Astrocyte of the cerebellum (primary cell): ENCODE measurements at regions not wholly inside any gene's neighbourhood (a gene's known extent, or its start where the extent isn't known, plus 50 kb on each side); places are given as distances from the start of the nearest gene placed in this dataset.

Source experiments
- DNase-seq: peaks from one replicate; pipeline ENCODE4 v3.0.0-alpha.2; 2011; ENCODE audit warnings: low read depth
- H3K4me3 ChIP-seq: 2 replicates; pipeline ENCODE4 v1.5.1; 2011; ENCODE audit warnings: mild to moderate bottlenecking, low read depth, low read length, moderate library complexity
- in situ Hi-C: cut with HindIII; loops from 2 replicates; pipeline ENCODE4 v1.10.0; 2017; ENCODE audit warnings: low sequenced_read_pairs
- TF ChIP-seq, protein P1 (sequence below): IDR thresholded peaks from 2 replicates; pipeline ENCODE4 v1.5.1; 2012; ENCODE audit warnings: low read length, low read depth, moderate library complexity, mild to moderate bottlenecking; ENCODE audit errors: missing control alignments

DNA sequence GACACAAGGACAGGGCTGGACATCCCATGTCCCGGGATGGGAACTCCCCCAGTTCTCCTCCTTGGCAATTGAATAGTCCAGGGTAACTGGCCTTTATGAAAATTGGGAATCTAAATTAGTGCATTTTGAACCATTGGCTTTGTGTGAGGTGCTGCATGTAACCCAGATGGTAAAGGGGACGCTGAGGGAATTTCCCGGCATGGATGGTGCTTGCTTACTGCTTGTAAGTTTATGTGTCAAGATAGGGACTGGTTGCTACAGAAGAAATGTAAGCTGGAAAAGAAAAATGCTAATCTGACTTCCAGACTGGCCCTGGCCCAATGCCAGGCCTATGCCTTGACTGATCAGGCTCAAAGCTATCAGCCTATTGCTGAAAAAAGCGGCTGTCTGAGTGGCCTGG, 1096.7 kb upstream of the DDX18 start:
- no peak for DNase-seq
- TF ChIP-seq, protein P1, sequence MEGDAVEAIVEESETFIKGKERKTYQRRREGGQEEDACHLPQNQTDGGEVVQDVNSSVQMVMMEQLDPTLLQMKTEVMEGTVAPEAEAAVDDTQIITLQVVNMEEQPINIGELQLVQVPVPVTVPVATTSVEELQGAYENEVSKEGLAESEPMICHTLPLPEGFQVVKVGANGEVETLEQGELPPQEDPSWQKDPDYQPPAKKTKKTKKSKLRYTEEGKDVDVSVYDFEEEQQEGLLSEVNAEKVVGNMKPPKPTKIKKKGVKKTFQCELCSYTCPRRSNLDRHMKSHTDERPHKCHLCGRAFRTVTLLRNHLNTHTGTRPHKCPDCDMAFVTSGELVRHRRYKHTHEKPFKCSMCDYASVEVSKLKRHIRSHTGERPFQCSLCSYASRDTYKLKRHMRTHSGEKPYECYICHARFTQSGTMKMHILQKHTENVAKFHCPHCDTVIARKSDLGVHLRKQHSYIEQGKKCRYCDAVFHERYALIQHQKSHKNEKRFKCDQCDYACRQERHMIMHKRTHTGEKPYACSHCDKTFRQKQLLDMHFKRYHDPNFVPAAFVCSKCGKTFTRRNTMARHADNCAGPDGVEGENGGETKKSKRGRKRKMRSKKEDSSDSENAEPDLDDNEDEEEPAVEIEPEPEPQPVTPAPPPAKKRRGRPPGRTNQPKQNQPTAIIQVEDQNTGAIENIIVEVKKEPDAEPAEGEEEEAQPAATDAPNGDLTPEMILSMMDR = no peak
- H3K4me3 ChIP-seq = no peak overlapping the region
- in situ Hi-C loops = no loop called here

DNA sequence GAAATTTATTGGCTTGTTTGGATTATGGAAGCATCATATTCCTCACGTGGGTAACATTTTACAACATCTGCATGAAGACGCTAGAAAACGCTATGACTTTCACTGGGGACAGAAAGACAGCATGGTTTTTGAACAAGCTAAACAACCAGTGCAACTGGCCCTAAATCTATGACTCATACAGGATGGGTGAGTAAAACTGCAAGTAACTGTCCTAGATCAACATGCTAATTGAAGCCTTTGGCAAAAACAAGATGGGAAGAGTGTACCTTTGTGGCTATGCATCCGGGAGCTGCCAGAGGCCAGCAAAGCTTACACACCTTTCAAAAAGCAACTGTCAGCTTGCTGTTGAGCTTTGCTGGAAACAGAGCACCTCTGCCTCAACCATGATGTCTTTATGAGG, 1096.0 kb upstream of the DDX18 start:
- in situ Hi-C loops = no loop called here
- TF ChIP-seq, protein P1 = no peak

DNA sequence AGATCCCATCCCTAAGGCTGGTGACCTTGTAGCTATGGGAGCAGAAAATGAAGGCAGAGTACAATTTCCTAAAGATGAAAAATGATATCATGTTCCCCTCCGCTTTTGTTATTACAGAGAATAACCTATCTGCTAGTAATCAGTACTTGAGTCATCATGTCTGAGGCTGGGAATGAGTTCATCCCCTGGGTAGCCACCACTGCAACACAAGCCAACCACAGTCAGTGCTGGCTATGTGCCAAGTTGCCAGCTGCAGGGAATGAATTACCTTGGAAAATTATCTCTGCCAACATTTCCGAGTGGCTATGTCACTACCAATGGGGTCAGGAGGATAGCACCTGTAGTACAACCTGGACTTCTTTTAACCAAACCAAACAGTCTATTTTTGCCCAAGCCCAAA, 1094.7 kb upstream of the DDX18 start:
- no peak overlapping the region for H3K4me3 ChIP-seq
- DNase-seq = peak; percentile 63
- TF ChIP-seq, protein P1 = no peak
- in situ Hi-C loops = no loop called here

More for the DNA sequence above, 1096.0 kb upstream of the DDX18 start:
- DNase-seq = no peak
- no peak overlapping the region for H3K4me3 ChIP-seq

DNA sequence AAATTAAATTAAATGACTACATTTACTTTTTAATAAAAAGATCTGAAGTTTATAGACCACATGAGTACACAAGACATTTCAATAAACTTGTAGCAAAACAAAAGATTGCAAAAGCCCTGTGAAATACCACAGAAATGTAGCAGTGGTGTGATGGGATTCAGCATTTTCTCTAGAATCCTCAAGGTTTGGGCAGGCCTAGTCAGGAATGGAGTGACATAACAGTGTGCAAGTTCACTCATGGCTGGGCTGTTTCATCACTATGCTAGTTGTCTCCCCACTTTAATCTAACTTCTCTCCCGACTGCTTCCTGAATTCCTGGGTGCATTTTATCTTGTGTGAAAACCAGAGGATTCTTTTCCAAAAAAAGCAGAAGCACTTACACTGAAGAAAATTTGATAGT, 1089.9 kb upstream of the DDX18 start:
- H3K4me3 ChIP-seq = no peak overlapping the region
- in situ Hi-C loops = no loop called here
- TF ChIP-seq, protein P1 = no peak
- DNase-seq = no peak

DNA sequence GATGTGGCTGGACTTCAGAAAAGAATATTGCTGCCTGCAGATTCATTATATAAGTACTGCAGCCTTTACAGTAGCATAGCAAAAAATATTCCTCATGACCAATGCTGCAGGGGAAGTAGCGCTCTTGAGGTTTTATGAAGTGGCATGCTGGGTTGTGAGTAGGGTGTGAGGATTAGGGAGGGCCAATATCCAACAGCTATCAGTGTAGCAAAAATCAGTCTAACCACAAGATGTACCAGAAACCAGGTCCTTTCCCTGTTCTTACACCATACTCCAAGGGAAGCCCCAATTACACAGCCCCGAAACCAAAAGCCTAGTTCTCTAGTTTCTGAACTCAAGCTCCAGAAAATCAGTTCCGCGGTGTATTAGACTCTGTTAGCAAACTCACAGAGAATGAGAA, 1082.2 kb upstream of the DDX18 start:
- TF ChIP-seq, protein P1 = no peak
- H3K4me3 ChIP-seq = no peak overlapping the region
- in situ Hi-C loops = no loop called here
- DNase-seq = no peak

DNA sequence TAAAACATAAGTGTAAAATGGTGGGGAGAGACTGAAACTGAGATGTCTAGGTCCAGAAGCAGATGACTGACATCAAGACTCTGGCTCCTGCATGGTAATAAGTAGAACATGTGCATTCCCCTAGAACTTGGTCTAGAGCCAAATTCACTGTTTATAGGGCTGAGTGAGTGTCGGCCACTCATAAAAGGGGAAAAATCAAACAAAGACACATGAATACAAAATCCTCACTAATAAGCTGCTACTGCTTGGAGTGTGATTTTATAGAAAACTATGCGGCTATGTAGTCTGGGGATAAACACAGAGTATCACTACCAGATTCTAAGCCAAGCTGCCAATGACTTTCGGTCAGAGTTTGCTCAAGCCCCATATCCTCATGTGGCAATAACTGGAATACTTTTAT, 1080.8 kb upstream of the DDX18 start:
- H3K4me3 ChIP-seq = no peak overlapping the region
- DNase-seq = no peak
- TF ChIP-seq, protein P1 = no peak
- in situ Hi-C loops = no loop called here

DNA sequence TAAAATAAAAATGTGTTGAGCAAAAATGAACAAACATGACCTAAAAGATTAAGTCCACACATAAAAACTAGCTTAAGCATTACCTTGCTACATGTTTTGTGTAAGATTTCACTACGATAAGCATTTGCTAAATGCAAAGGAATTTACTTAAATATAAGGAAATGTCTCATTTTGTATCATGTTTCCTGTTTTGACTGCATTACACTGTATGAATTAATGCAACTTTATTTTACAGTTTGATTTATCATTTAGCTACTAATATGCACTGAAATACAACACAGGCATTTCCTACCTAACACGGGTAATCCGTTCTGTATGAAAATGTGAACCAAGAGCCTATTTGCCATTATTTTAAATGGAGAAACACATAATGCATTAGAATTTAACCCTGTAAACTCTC, 1076.5 kb upstream of the DDX18 start:
- in situ Hi-C loops = no loop called here
- TF ChIP-seq, protein P1 = no peak
- no peak overlapping the region for H3K4me3 ChIP-seq
- no peak for DNase-seq
